Endothelial cell of umbilical vein (primary cell): ENCODE measurements at regions not wholly inside any gene's neighbourhood (a gene's known extent, or its start where the extent isn't known, plus 50 kb on each side); places are given as distances from the start of the nearest gene placed in this dataset.

Experiments used
- BruUV-seq: library from RNA; stranded (reverse); fragments of 400-500 nt; replicated peaks from 2 replicates; lab custom pipeline; 2021; lab: Mats Ljungman, UMichigan
- CTCF ChIA-PET: fragments of 300-600, 350-600 bp; sonication (Branson Sonifier 250); formaldehyde crosslinking; loops from one replicate; lab custom pipeline; 2021; ENCODE audit warnings: antibody characterized with exemption, inconsistent platforms; lab: Charles Lee
- POLR2A ChIA-PET: fragments of 300-600, 350-600 bp; sonication (Branson Sonifier 250); formaldehyde crosslinking; loops from one replicate; lab custom pipeline; 2021; ENCODE audit warnings: antibody characterized with exemption, inconsistent platforms; lab: Charles Lee
- DNase-seq: peaks from one replicate; pipeline ENCODE4 v3.0.0-alpha.2; 2011; ENCODE audit warnings: low read depth, low spot score
- FAIRE-seq: peaks from 2 replicates; lab custom pipeline; 2011; peaks lifted over from hg19 to GRCh38; lab: Jason Lieb, UNC
- H2AFZ ChIP-seq: 2 replicates; pipeline ENCODE4 v1.6.0; 2012; ENCODE audit warnings: low read depth, low read length, control low read depth, inconsistent platforms
- H3K27ac ChIP-seq: 2 replicates; pipeline ENCODE4 v1.5.1; 2011; ENCODE audit warnings: low read depth, mild to moderate bottlenecking, control low read depth, low read length, moderate library complexity; ENCODE audit not compliant: insufficient read depth
- H3K27me3 ChIP-seq, 2 experiments: 2 replicates each; pipeline versions ENCODE4 v1.6.0 to v1.6.1; 2011; ENCODE audit warnings: low read length in 2 of 2, mixed read lengths in 1 of 2; ENCODE audit not compliant: control insufficient read depth in 2 of 2, insufficient read depth in 2 of 2
- H3K36me3 ChIP-seq, 2 experiments: 2 replicates in 1 of 2; 3 replicates in 1 of 2; pipeline ENCODE4 v1.5.1; 2011; ENCODE audit warnings: low read length in 2 of 2, mild to moderate bottlenecking in 1 of 2, moderate library complexity in 1 of 2; ENCODE audit not compliant: control insufficient read depth in 2 of 2, insufficient read depth in 2 of 2; ENCODE audit errors: extremely low read depth in 1 of 2
- H3K4me1 ChIP-seq: 3 replicates; pipeline ENCODE4 v1.5.1; 2011; ENCODE audit warnings: mild to moderate bottlenecking, low read length; ENCODE audit not compliant: control insufficient read depth, insufficient read depth; ENCODE audit errors: extremely low read depth
- H3K4me2 ChIP-seq: 2 replicates; pipeline ENCODE4 v1.6.1; 2011; ENCODE audit warnings: low read length, control low read depth, mixed read lengths; ENCODE audit not compliant: insufficient read depth
- H3K4me3 ChIP-seq, 3 experiments: fragments of 200-600 bp in 1 of 3; sonication (generic), shearing (Covaris generic) in 1 of 3; replicated peaks in 1 of 3; 2 replicates each; pipeline ENCODE4 v1.5.1; 2011 to 2016; ENCODE audit warnings: control low read depth in 3 of 3, low read length in 3 of 3, mild to moderate bottlenecking in 2 of 3, inconsistent platforms in 1 of 3, low read depth in 1 of 3, moderate library complexity in 1 of 3; ENCODE audit not compliant: insufficient read depth in 1 of 3
- H3K79me2 ChIP-seq: 2 replicates; pipeline ENCODE4 v1.6.0; 2012; ENCODE audit warnings: low read length, inconsistent platforms; ENCODE audit not compliant: control insufficient read depth, insufficient read depth
- H3K9ac ChIP-seq: replicated peaks from 2 replicates; pipeline ENCODE3; 2011; ENCODE audit warnings: low read length, control low read depth; ENCODE audit not compliant: insufficient read depth; ENCODE audit errors: extremely low read depth
- H3K9me1 ChIP-seq: replicated peaks from 3 replicates; pipeline ENCODE4 v1.6.0; 2011; ENCODE audit warnings: mild to moderate bottlenecking, low read length; ENCODE audit not compliant: control insufficient read depth, insufficient read depth; ENCODE audit errors: extremely low read depth
- H3K9me3 ChIP-seq: replicated peaks from 2 replicates; pipeline ENCODE4 v1.5.1; 2012; ENCODE audit warnings: low read length, inconsistent platforms; ENCODE audit not compliant: control insufficient read depth, insufficient read depth
- H4K20me1 ChIP-seq: replicated peaks from 2 replicates; pipeline ENCODE3; 2011; ENCODE audit warnings: mild to moderate bottlenecking, low read length; ENCODE audit not compliant: control insufficient read depth, insufficient read depth; ENCODE audit errors: extremely low read depth
- EZH2 ChIP-seq: IDR thresholded peaks from 2 replicates; pipeline ENCODE4 v1.6.1; 2012; ENCODE audit warnings: borderline replicate concordance, low read depth, mild to moderate bottlenecking, moderate library complexity, low read length, inconsistent platforms; ENCODE audit not compliant: severe bottlenecking
- FOS ChIP-seq: IDR thresholded peaks from 2 replicates; pipeline ENCODE4 v1.6.1; 2011; ENCODE audit warnings: mild to moderate bottlenecking, low read length, moderate library complexity, borderline replicate concordance; ENCODE audit not compliant: insufficient read depth
- GATA2 ChIP-seq: IDR thresholded peaks from 2 replicates; pipeline ENCODE4 v1.7.0; 2011; ENCODE audit warnings: low read depth, mild to moderate bottlenecking, moderate library complexity, mixed read lengths, low read length; ENCODE audit not compliant: insufficient read length, insufficient read depth
- JUN ChIP-seq: IDR thresholded peaks from 2 replicates; pipeline ENCODE4 v1.6.1; 2011; ENCODE audit warnings: borderline replicate concordance, low read depth; ENCODE audit not compliant: insufficient read length, insufficient read depth
- MYC ChIP-seq: IDR thresholded peaks from one replicate; pipeline ENCODE4 v1.6.1; 2011; ENCODE audit warnings: mild to moderate bottlenecking, low read depth, low read length
- POLR2A ChIP-seq: IDR thresholded peaks from 2 replicates; pipeline ENCODE4 v1.6.1; 2012; ENCODE audit warnings: low read depth, mild to moderate bottlenecking, control low read depth, low read length
- POLR2AphosphoS5 ChIP-seq: IDR thresholded peaks from 2 replicates; pipeline ENCODE4 v1.6.1; 2012; ENCODE audit warnings: low read depth, mild to moderate bottlenecking, control low read depth, low read length, moderate library complexity; ENCODE audit not compliant: insufficient read depth
- dilution Hi-C: fragments of 300-500 bp; cut with MboI; formaldehyde crosslinking; loops from one replicate; pipeline ENCODE4 v1.15.0; 2019; ENCODE audit warnings: low sequenced_read_pairs; ENCODE audit not compliant: extremely low pct_ligation_motif_present
- intact Hi-C: fragments of 100-400 bp; cut with micrococcal nuclease; formaldehyde crosslinking; loops from one replicate; pipeline ENCODE4 v1.10.0; 2022
- TF ChIP-seq, protein P1 (sequence below), 2 donors: IDR thresholded peaks; 1 replicate in 1 of 2; 2 replicates in 1 of 2; pipeline ENCODE4 v1.5.1; 2011; ENCODE audit warnings: low read length in 2 of 2, mild to moderate bottlenecking in 2 of 2, moderate library complexity in 2 of 2, control low read depth in 1 of 2, inconsistent platforms in 1 of 2, low read depth in 1 of 2; ENCODE audit not compliant: insufficient read depth in 1 of 2; ENCODE audit errors: extremely low read depth in 1 of 2
- TF ChIP-seq, protein P2 (sequence below): IDR thresholded peaks from 2 replicates; pipeline ENCODE4 v1.6.1; 2011; ENCODE audit not compliant: insufficient read depth, insufficient read length

DNA sequence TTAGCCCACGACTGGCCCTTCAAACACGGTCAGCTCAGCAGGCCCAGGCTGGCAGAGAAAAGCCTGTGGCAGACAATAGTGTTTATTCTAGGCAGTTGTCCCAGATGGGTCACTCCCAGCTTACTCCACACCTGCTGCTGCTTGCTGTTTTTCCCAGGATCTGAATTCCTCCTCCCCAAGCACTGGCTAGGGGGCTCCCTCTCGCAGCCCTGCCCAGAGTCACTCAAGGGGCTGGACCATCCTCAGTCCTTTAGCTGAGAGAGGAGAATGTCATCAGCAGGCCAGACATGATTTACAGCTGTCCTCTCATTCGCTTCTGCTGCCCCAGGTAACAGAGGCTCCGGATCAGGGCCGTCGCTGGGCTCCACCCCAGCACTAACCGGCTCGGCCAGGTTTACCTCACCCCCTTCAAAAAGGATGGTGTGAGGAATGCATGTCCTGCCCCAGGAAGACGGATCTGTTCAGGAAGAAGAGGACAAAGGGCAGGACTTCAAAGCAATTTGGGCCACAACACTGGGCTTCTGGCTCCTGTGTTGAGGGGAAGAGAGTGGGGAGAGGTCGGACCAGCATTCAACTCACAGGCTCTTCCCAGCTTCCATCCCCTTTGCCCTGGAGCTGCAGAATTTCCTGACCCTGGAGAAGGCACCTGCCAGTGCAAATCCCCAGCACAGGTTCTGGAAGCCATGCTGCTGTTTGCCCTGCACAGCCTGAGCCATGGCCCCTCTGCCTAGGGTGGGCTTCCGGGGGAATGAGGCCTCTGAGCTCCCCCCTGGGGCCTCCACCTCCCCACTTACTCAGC is 59.7 kb upstream of the BARX2 start:
- TF ChIP-seq POLR2AphosphoS5 (no peak), MYC (no peak), POLR2A (no peak), JUN (no peak), FOS (no peak), GATA2 (no peak), EZH2 (no peak)
- TF ChIP-seq, protein P1, sequence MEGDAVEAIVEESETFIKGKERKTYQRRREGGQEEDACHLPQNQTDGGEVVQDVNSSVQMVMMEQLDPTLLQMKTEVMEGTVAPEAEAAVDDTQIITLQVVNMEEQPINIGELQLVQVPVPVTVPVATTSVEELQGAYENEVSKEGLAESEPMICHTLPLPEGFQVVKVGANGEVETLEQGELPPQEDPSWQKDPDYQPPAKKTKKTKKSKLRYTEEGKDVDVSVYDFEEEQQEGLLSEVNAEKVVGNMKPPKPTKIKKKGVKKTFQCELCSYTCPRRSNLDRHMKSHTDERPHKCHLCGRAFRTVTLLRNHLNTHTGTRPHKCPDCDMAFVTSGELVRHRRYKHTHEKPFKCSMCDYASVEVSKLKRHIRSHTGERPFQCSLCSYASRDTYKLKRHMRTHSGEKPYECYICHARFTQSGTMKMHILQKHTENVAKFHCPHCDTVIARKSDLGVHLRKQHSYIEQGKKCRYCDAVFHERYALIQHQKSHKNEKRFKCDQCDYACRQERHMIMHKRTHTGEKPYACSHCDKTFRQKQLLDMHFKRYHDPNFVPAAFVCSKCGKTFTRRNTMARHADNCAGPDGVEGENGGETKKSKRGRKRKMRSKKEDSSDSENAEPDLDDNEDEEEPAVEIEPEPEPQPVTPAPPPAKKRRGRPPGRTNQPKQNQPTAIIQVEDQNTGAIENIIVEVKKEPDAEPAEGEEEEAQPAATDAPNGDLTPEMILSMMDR (IDR thresholded peaks at IDR 0.05; ENCODE audit: extremely low read depth in 1 of 2, insufficient read depth in 1 of 2, low read depth in 1 of 2, low read length in 2 of 2) = no peak
- TF ChIP-seq, protein P2, sequence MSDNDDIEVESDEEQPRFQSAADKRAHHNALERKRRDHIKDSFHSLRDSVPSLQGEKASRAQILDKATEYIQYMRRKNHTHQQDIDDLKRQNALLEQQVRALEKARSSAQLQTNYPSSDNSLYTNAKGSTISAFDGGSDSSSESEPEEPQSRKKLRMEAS = no peak
- ChIA-PET CTCF (interaction anchor here (5.4 kb wide), 1 partner anchor 18 kb away, joined by 43 read pairs; no protein-coding TSS in a partner anchor), POLR2A (no interaction called here)
- intact Hi-C loops = no loop called here
- BruUV-seq = no TSS peak
- Histone ChIP-seq H3K9me1 (no peaks in the 10 kb centered on the region), H3K4me1 (no peaks in the 10 kb centered on the region), H3K36me3 (no peaks in the 10 kb centered on the region), H4K20me1 (no peaks in the 10 kb centered on the region), H3K27me3 (peaks cover 0 to 4% of the 10 kb centered on the region in 2 experiments), H2AFZ (no peak overlapping the region), H3K27ac (no peak overlapping the region), H3K4me3 (no peak overlapping the region), H3K9me3 (no peaks in the 10 kb centered on the region), H3K4me2 (no peak overlapping the region), H3K9ac (no peak overlapping the region), H3K79me2 (no peaks in the 10 kb centered on the region)
- dilution Hi-C loops = no loop called here
- FAIRE-seq (no peak), DNase-seq (no peak)
